ENCODE measurements at regions not wholly inside any gene's neighbourhood (a gene's known extent, or its start where the extent isn't known, plus 50 kb on each side); places are given as distances from the start of the nearest gene placed in this dataset.

- TF ChIP-seq CTCF (IDR thresholded peaks at IDR 0.05) (no peak), POLR2A (IDR thresholded peaks at IDR 0.05) (no peak)
Measured at GRCh38 chr2:76498360-76498759, 787.6 kb upstream of the GCFC2 start.
